Stimulated activated CD8-positive, alpha-beta memory T cell treated with anti-CD3 and anti-CD28 coated beads, Interleukin-7, amount 100 ng/mL, for 48 hours (primary cell): ENCODE measurements at regions not wholly inside any gene's neighbourhood (a gene's known extent, or its start where the extent isn't known, plus 50 kb on each side); places are given as distances from the start of the nearest gene placed in this dataset.

Experiments
- DNase-seq, 2 donors: peaks; one replicate each; pipeline ENCODE4 v3.0.0-alpha.2; 2020; ENCODE audit warnings: low read depth in 1 of 2; ENCODE audit errors: extremely low read depth in 1 of 2

GRCh38 chr2:62305421-62306176, 109.7 kb downstream of the B3GNT2 start:
- DNase-seq, result peak; percentile 50 to 80

GRCh38 chr2:62304429-62305417, 108.8 kb downstream of the B3GNT2 start:
- DNase-seq, result peak in 1 of 2 donors; percentile 78

GRCh38 chr2:62303788-62304187, 107.9 kb downstream of the B3GNT2 start:
- DNase-seq, result no peak

- no peak for DNase-seq
These were observed 106.9 kb downstream of the B3GNT2 start for GRCh38 chr2:62302631-62303435.

GRCh38 chr2:62300925-62301324, 105.0 kb downstream of the B3GNT2 start:
- no peak for DNase-seq

- DNase-seq, result no peak
These were observed 101.7 kb downstream of the B3GNT2 start for GRCh38 chr2:62297624-62298010.

- DNase-seq, result no peak
These were observed 101.1 kb downstream of the B3GNT2 start for GRCh38 chr2:62296832-62297623.

- no peak for DNase-seq
These were observed 100.3 kb downstream of the B3GNT2 start for GRCh38 chr2:62296034-62296831.

- DNase-seq, result no peak
These were observed 97.8 kb downstream of the B3GNT2 start for GRCh38 chr2:62293490-62294271.

GRCh38 chr2:62293151-62293489, 97.2 kb downstream of the B3GNT2 start:
- no peak for DNase-seq

- DNase-seq, result no peak
These were observed 96.3 kb downstream of the B3GNT2 start for GRCh38 chr2:62292190-62292589.

GRCh38 chr2:62291517-62292137, 95.7 kb downstream of the B3GNT2 start:
- no peak for DNase-seq

- DNase-seq, result no peak
These were observed 95.1 kb downstream of the B3GNT2 start for GRCh38 chr2:62291052-62291451.

GRCh38 chr2:62287899-62288880, 92.3 kb downstream of the B3GNT2 start:
- peak in 1 of 2 donors; percentile 51 for DNase-seq

- DNase-seq, result no peak
These were observed 91.4 kb downstream of the B3GNT2 start for GRCh38 chr2:62287282-62287681.

GRCh38 chr2:62286089-62286785, 90.3 kb downstream of the B3GNT2 start:
- no peak for DNase-seq
